Breast epithelium (tissue), 4 donors: ENCODE measurements at regions not wholly inside any gene's neighbourhood (a gene's known extent, or its start where the extent isn't known, plus 50 kb on each side); places are given as distances from the start of the nearest gene placed in this dataset.
"Not testable (repeated sequence)": the region's sequence is repeated elsewhere in the genome, so short reads cannot be mapped to it uniquely, and the experiment has no call there.

Experiments used
- DNase-seq, 2 donors: peaks; one replicate each; pipeline ENCODE4 v3.0.0-alpha.2; 2019; ENCODE audit warnings: low spot score in 2 of 2
- H3K27ac ChIP-seq, 2 donors: fragments of 200-600 bp; sonication (generic) in 1 of 2; one replicate each; pipeline ENCODE4 v1.5.1; 2016 to 2019; ENCODE audit warnings: mild to moderate bottlenecking in 1 of 2
- H3K27me3 ChIP-seq, 2 donors: fragments of 200-600 bp; sonication (generic) in 1 of 2; one replicate each; pipeline versions ENCODE4 v1.5.1 to v1.6.0; 2017 to 2019; ENCODE audit warnings: control low read depth in 1 of 2, mild to moderate bottlenecking in 1 of 2
- H3K36me3 ChIP-seq: fragments of 200-600 bp; one replicate; pipeline ENCODE4 v1.5.1; 2019
- H3K4me1 ChIP-seq, 2 donors: fragments of 200-600 bp; sonication (generic); one replicate each; pipeline ENCODE4 v1.5.1; 2016 to 2019; ENCODE audit warnings: control low read depth in 1 of 2
- H3K4me3 ChIP-seq, 3 donors: fragments of 200-600 bp; sonication (generic); 1 replicate in 2 of 3; 2 replicates in 1 of 3; pipeline ENCODE4 v1.5.1; 2016 to 2019; ENCODE audit warnings: mild to moderate bottlenecking in 3 of 3, moderate library complexity in 2 of 3
- H3K9me3 ChIP-seq, 2 donors: fragments of 200-600 bp; sonication (generic) in 1 of 2; one replicate each; pipeline ENCODE4 v1.5.1; 2016 to 2019; ENCODE audit warnings: control low read depth in 1 of 2
- POLR2A ChIP-seq: fragments of 450-650 bp; IDR thresholded peaks from one replicate; pipeline ENCODE4 v1.6.1; 2016; ENCODE audit warnings: antibody characterized with exemption, mild to moderate bottlenecking, moderate library complexity
- POLR2AphosphoS5 ChIP-seq, 3 donors: sonication (generic); formaldehyde crosslinking; IDR thresholded peaks; one replicate each; pipeline ENCODE4 v1.6.1; 2017; ENCODE audit warnings: antibody characterized with exemption in 3 of 3
- intact Hi-C: fragments of 100-400 bp; cut with DNase I; formaldehyde crosslinking; loops from one replicate; pipeline ENCODE4 v1.15.1; 2023; ENCODE audit warnings: low total_unique reads
- TF ChIP-seq, protein P1 (sequence below), 3 donors: fragments of 450-650 bp; IDR thresholded peaks; one replicate each; pipeline ENCODE4 v1.5.1; 2016 to 2017; ENCODE audit warnings: antibody characterized with exemption in 3 of 3, mild to moderate bottlenecking in 3 of 3, moderate library complexity in 3 of 3

GRCh38 chr12:16785524-16785923 is 179.6 kb upstream of the LMO3 start:
- no peak overlapping the region for H3K27ac ChIP-seq
- intact Hi-C loops: no loop called here

GRCh38 chr12:16769129-16769528 is 163.2 kb upstream of the LMO3 start:
- DNase-seq, intact Hi-C loops, H3K27ac ChIP-seq, H3K27me3 ChIP-seq, H3K4me3 ChIP-seq, H3K36me3 ChIP-seq, H3K4me1 ChIP-seq, H3K9me3 ChIP-seq: not testable (repeated sequence)

More at GRCh38 chr12:16785524-16785923, 179.6 kb upstream of the LMO3 start:
- Histone ChIP-seq H3K9me3 (no peaks in the 10 kb centered on the region), H3K4me1 (no peaks in the 10 kb centered on the region), H3K27me3 (no peaks in the 10 kb centered on the region), H3K4me3 (no peak overlapping the region), H3K36me3 (no peaks in the 10 kb centered on the region)
- no peak for TF ChIP-seq POLR2A
- TF ChIP-seq, protein P1, sequence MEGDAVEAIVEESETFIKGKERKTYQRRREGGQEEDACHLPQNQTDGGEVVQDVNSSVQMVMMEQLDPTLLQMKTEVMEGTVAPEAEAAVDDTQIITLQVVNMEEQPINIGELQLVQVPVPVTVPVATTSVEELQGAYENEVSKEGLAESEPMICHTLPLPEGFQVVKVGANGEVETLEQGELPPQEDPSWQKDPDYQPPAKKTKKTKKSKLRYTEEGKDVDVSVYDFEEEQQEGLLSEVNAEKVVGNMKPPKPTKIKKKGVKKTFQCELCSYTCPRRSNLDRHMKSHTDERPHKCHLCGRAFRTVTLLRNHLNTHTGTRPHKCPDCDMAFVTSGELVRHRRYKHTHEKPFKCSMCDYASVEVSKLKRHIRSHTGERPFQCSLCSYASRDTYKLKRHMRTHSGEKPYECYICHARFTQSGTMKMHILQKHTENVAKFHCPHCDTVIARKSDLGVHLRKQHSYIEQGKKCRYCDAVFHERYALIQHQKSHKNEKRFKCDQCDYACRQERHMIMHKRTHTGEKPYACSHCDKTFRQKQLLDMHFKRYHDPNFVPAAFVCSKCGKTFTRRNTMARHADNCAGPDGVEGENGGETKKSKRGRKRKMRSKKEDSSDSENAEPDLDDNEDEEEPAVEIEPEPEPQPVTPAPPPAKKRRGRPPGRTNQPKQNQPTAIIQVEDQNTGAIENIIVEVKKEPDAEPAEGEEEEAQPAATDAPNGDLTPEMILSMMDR (IDR thresholded peaks at IDR 0.05): no peak
- no peak for TF ChIP-seq POLR2AphosphoS5 (IDR thresholded peaks at IDR 0.05)
- DNase-seq: no peak

- Histone ChIP-seq H3K36me3 (no peaks in the 10 kb centered on the region), H3K4me1 (no peaks in the 10 kb centered on the region), H3K9me3 (peaks cover 5 to 8% of the 10 kb centered on the region in 2 donors), H3K4me3 (no peak overlapping the region), H3K27me3 (no peaks in the 10 kb centered on the region), H3K27ac (no peak overlapping the region)
- TF ChIP-seq POLR2A: no peak
- TF ChIP-seq, protein P1 (IDR thresholded peaks at IDR 0.05): no peak
- TF ChIP-seq POLR2AphosphoS5 (IDR thresholded peaks at IDR 0.05): no peak
- no peak for DNase-seq
- intact Hi-C loops: no loop called here
Observed at GRCh38 chr12:16766736-16767135, 160.8 kb upstream of the LMO3 start.

DNA sequence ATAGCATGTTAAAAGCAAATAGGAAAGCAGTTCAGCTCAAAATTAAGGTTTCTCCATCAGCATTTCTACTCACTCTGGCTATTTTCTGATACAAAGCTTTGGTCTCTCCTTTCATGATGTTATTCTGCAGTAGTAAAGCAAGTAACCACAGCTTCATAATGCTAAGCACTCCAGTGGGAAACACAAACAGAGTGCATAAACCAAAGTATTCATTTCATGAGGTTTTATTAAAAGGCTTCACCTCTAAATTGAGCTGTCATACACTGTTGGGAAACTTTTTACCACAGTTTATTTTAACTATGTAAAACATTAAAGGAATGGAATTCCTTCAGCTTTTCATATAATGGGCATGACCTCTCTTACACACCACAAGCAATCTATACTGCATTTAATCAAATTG is 157.9 kb upstream of the LMO3 start:
- Histone ChIP-seq H3K4me1 (no peaks in the 10 kb centered on the region), H3K4me3 (no peak overlapping the region), H3K27me3 (no peaks in the 10 kb centered on the region), H3K36me3 (no peaks in the 10 kb centered on the region), H3K27ac (no peak overlapping the region), H3K9me3 (no peaks in the 10 kb centered on the region)
- TF ChIP-seq, protein P1 (IDR thresholded peaks at IDR 0.05): no peak
- TF ChIP-seq POLR2A: no peak
- no peak for DNase-seq
- intact Hi-C loops: no loop called here

DNA sequence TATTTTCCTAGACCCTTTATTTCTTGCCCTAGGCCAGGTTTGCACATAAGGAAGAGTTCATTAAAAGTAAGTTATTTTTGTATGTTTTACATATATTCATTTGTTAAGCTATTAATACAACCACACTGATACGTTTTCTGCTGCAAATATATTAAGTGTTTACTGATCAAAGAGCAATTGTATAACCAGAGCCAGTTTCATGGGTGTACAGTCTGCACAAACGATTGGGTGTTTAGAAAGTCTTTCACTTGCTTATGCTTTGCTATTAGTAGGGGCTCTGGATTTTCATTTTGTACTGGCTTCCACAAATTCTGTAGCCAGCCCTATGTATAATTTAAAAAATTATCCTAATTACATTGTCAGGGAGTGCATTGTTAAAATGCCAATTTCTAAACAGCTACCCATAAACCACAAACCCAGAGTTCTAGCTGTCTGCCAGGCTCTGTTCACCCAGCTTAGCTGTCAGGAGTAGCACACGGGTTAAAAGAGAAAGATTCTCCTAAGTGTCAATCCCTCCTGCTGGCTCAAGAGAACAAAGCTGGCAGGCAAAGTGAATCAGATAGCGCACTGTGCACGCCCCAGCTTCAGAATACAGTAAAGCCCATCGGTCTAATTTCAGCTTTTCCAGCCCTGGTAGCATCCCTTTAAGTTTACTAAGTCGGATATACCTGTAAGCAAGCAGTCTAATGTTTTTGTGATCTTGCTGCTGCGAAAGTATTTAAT is 151.0 kb upstream of the LMO3 start:
- intact Hi-C loops: no loop called here
- TF ChIP-seq, protein P1 (IDR thresholded peaks at IDR 0.05): no peak
- TF ChIP-seq POLR2AphosphoS5 (IDR thresholded peaks at IDR 0.05) (no peak), POLR2A (no peak)
- no peak for DNase-seq
- no peak overlapping the region for H3K4me3 ChIP-seq
- H3K36me3 ChIP-seq: no peaks in the 10 kb centered on the region
- no peaks in the 10 kb centered on the region for H3K27me3 ChIP-seq
- no peaks in the 10 kb centered on the region for H3K4me1 ChIP-seq
- no peaks in the 10 kb centered on the region for H3K9me3 ChIP-seq
- H3K27ac ChIP-seq: no peak overlapping the region

GRCh38 chr12:16730772-16731171 is 124.8 kb upstream of the LMO3 start:
- intact Hi-C loops: no loop called here

More at GRCh38 chr12:16730772-16731171, 124.8 kb upstream of the LMO3 start:
- TF ChIP-seq POLR2AphosphoS5 (IDR thresholded peaks at IDR 0.05): no peak
- TF ChIP-seq, protein P1 (IDR thresholded peaks at IDR 0.05): no peak
- no peak for TF ChIP-seq POLR2A
- Histone ChIP-seq H3K36me3 (no peaks in the 10 kb centered on the region), H3K9me3 (no peaks in the 10 kb centered on the region), H3K27ac (no peak overlapping the region), H3K4me3 (no peak overlapping the region), H3K4me1 (no peaks in the 10 kb centered on the region), H3K27me3 (no peaks in the 10 kb centered on the region)
- DNase-seq: no peak
